ENCODE measurements at regions not wholly inside any gene's neighbourhood (a gene's known extent, or its start where the extent isn't known, plus 50 kb on each side); places are given as distances from the start of the nearest gene placed in this dataset.

- DNase-seq (ENCODE audit: low read depth in 2 of 3, low spot score in 1 of 3) = no peak
These were observed 253.8 kb upstream of the DMD start for GRCh38 chrX:33465137-33465536.

GRCh38 chrX:33457102-33457501 lies 245.8 kb upstream of the DMD start:
- no peak for DNase-seq (ENCODE audit: low read depth in 2 of 3, low spot score in 1 of 3)

GRCh38 chrX:33447285-33447684 lies 235.9 kb upstream of the DMD start:
- no peak for DNase-seq (ENCODE audit: low read depth in 2 of 3, low spot score in 1 of 3)

- peak in 2 of 3 donors; percentile 2 to 53 for DNase-seq (ENCODE audit: low read depth in 2 of 3, low spot score in 1 of 3)
These were observed 223.1 kb upstream of the DMD start for GRCh38 chrX:33434256-33435092.

GRCh38 chrX:33416273-33416805 lies 205.0 kb upstream of the DMD start:
- no peak for DNase-seq (ENCODE audit: low read depth in 2 of 3, low spot score in 1 of 3)

- no peak for DNase-seq (ENCODE audit: low read depth in 2 of 3, low spot score in 1 of 3)
These were observed 204.1 kb upstream of the DMD start for GRCh38 chrX:33415459-33415858.

- no peak for DNase-seq (ENCODE audit: low read depth in 2 of 3, low spot score in 1 of 3)
These were observed 174.2 kb upstream of the DMD start for GRCh38 chrX:33385546-33385945.

GRCh38 chrX:33379839-33380238 lies 168.5 kb upstream of the DMD start:
- DNase-seq (ENCODE audit: low read depth in 2 of 3, low spot score in 1 of 3) = no peak

GRCh38 chrX:33357606-33358005 lies 146.3 kb upstream of the DMD start:
- DNase-seq (ENCODE audit: low read depth in 2 of 3, low spot score in 1 of 3) = no peak

- DNase-seq (ENCODE audit: low read depth in 2 of 3, low spot score in 1 of 3) = no peak
These were observed 127.9 kb upstream of the DMD start for GRCh38 chrX:33339219-33339618.

GRCh38 chrX:33336783-33337182 lies 125.4 kb upstream of the DMD start:
- no peak for DNase-seq (ENCODE audit: low read depth in 2 of 3, low spot score in 1 of 3)

GRCh38 chrX:33333271-33333670 lies 121.9 kb upstream of the DMD start:
- DNase-seq (ENCODE audit: low read depth in 2 of 3, low spot score in 1 of 3) = no peak

GRCh38 chrX:33330798-33331197 lies 119.4 kb upstream of the DMD start:
- DNase-seq (ENCODE audit: low read depth in 2 of 3, low spot score in 1 of 3) = no peak

- DNase-seq (ENCODE audit: low read depth in 2 of 3, low spot score in 1 of 3) = no peak
These were observed 112.8 kb upstream of the DMD start for GRCh38 chrX:33324099-33324498.

GRCh38 chrX:33307911-33308354 lies 96.6 kb upstream of the DMD start:
- no peak for DNase-seq (ENCODE audit: low read depth in 2 of 3, low spot score in 1 of 3)

GRCh38 chrX:33298622-33299021 lies 87.3 kb upstream of the DMD start:
- no peak for DNase-seq (ENCODE audit: low read depth in 2 of 3, low spot score in 1 of 3)

GRCh38 chrX:33285550-33285949 lies 74.2 kb upstream of the DMD start:
- DNase-seq (ENCODE audit: low read depth in 2 of 3, low spot score in 1 of 3) = no peak

- no peak for DNase-seq (ENCODE audit: low read depth in 2 of 3, low spot score in 1 of 3)
These were observed 65.7 kb upstream of the DMD start for GRCh38 chrX:33277046-33277445.

- no peak for DNase-seq (ENCODE audit: low read depth in 2 of 3, low spot score in 1 of 3)
These were observed 62.2 kb upstream of the DMD start for GRCh38 chrX:33273535-33273934.

- DNase-seq (ENCODE audit: low read depth in 2 of 3, low spot score in 1 of 3) = no peak
These were observed 61.6 kb upstream of the DMD start for GRCh38 chrX:33272986-33273385.

All from stimulated activated CD4-positive, alpha-beta T cell treated with anti-CD3 and anti-CD28 coated beads, Interleukin-12 subunit alpha, Interleukin-12 subunit beta, amount 100 ng/mL, for 48 hours (primary cell).